GM12878 (cell line): ENCODE measurements at regions not wholly inside any gene's neighbourhood (a gene's known extent, or its start where the extent isn't known, plus 50 kb on each side); places are given as distances from the start of the nearest gene placed in this dataset.

Experiments used
- EP300 ChIP-seq, 2 experiments: fragments of 150-350 bp in 1 of 2; IDR thresholded peaks; 2 replicates each; pipeline ENCODE4 v1.6.1; 2011 to 2012; ENCODE audit warnings: low read depth in 2 of 2, low read length in 2 of 2, borderline replicate concordance in 1 of 2, improper control_type of control experiment in 1 of 2, inconsistent platforms in 1 of 2; ENCODE audit not compliant: control insufficient read depth in 1 of 2
- FOS ChIP-seq: IDR thresholded peaks from 3 replicates; pipeline ENCODE4 v1.6.1; 2011; ENCODE audit warnings: borderline replicate concordance; ENCODE audit not compliant: insufficient read length; ENCODE audit errors: extremely low read depth
- POLR2A ChIP-seq: IDR thresholded peaks from 2 replicates; pipeline ENCODE4 v1.6.1; 2011; ENCODE audit warnings: low read depth, mild to moderate bottlenecking, low read length
- POLR2AphosphoS2 ChIP-seq: IDR thresholded peaks from 2 replicates; pipeline ENCODE4 v1.6.1; 2011; ENCODE audit warnings: low read depth, mild to moderate bottlenecking, low read length, improper control_type of control experiment, moderate library complexity
- POLR2AphosphoS5 ChIP-seq: IDR thresholded peaks from 2 replicates; pipeline ENCODE4 v1.6.1; 2011; ENCODE audit warnings: mild to moderate bottlenecking, low read length, inconsistent platforms
- YBX1 ChIP-seq: fragments of 450-650 bp; IDR thresholded peaks from 2 replicates; pipeline ENCODE4 v1.6.1; 2016; ENCODE audit warnings: antibody characterized with exemption
- ZBED1 ChIP-seq: IDR thresholded peaks from 2 replicates; pipeline ENCODE4 v1.6.1; 2016; ENCODE audit warnings: borderline replicate concordance
- TF ChIP-seq, protein P1 (sequence below): fragments of 150-350 bp; IDR thresholded peaks from 2 replicates; pipeline ENCODE4 v1.6.1; 2016; ENCODE audit warnings: low read depth, low read length
- TF ChIP-seq, protein P2 (sequence below), 3 experiments: IDR thresholded peaks in 2 of 3; conservative IDR thresholded peaks in 1 of 3; 2 replicates each; pipeline ENCODE4 v1.5.1; 2011; ENCODE audit warnings: low read depth in 3 of 3, low read length in 3 of 3, mild to moderate bottlenecking in 3 of 3, control low read depth in 2 of 3, moderate library complexity in 2 of 3, inconsistent platforms in 1 of 3, mixed read lengths in 1 of 3; ENCODE audit not compliant: control insufficient read depth in 2 of 3, insufficient read depth in 1 of 3; ENCODE audit errors: extremely low read depth in 1 of 3

DNA sequence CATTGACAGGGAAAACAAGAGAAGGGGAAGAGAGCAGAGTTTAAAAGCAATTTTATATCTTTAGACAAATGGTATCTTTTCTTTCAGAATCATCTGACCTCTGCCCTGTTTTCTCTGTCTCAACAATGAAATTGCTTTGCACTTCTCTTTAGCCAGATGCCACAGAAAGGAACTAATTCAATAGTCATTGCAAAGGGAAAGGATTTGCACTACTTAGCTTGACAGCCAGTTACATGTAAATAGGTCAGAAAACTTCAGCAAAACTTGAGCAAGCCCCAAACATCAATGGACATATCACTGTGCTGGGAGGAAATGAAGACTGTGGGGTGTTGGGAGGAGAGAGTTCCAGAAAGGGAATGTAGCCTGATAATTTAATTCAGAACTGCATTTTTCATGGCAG is 181.3 kb upstream of the FAM83B start:
- TF ChIP-seq FOS (no peak), POLR2AphosphoS5 (no peak), POLR2A (no peak), POLR2AphosphoS2 (no peak), EP300 (IDR thresholded peaks at IDR 0.05; ENCODE audit: borderline replicate concordance in 1 of 2, control insufficient read depth in 1 of 2, low read depth in 2 of 2, low read length in 2 of 2) (no peak), ZBED1 (no peak), YBX1 (no peak)
- TF ChIP-seq, protein P1, sequence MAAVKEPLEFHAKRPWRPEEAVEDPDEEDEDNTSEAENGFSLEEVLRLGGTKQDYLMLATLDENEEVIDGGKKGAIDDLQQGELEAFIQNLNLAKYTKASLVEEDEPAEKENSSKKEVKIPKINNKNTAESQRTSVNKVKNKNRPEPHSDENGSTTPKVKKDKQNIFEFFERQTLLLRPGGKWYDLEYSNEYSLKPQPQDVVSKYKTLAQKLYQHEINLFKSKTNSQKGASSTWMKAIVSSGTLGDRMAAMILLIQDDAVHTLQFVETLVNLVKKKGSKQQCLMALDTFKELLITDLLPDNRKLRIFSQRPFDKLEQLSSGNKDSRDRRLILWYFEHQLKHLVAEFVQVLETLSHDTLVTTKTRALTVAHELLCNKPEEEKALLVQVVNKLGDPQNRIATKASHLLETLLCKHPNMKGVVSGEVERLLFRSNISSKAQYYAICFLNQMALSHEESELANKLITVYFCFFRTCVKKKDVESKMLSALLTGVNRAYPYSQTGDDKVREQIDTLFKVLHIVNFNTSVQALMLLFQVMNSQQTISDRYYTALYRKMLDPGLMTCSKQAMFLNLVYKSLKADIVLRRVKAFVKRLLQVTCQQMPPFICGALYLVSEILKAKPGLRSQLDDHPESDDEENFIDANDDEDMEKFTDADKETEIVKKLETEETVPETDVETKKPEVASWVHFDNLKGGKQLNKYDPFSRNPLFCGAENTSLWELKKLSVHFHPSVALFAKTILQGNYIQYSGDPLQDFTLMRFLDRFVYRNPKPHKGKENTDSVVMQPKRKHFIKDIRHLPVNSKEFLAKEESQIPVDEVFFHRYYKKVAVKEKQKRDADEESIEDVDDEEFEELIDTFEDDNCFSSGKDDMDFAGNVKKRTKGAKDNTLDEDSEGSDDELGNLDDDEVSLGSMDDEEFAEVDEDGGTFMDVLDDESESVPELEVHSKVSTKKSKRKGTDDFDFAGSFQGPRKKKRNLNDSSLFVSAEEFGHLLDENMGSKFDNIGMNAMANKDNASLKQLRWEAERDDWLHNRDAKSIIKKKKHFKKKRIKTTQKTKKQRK, result no peak
- TF ChIP-seq, protein P2, sequence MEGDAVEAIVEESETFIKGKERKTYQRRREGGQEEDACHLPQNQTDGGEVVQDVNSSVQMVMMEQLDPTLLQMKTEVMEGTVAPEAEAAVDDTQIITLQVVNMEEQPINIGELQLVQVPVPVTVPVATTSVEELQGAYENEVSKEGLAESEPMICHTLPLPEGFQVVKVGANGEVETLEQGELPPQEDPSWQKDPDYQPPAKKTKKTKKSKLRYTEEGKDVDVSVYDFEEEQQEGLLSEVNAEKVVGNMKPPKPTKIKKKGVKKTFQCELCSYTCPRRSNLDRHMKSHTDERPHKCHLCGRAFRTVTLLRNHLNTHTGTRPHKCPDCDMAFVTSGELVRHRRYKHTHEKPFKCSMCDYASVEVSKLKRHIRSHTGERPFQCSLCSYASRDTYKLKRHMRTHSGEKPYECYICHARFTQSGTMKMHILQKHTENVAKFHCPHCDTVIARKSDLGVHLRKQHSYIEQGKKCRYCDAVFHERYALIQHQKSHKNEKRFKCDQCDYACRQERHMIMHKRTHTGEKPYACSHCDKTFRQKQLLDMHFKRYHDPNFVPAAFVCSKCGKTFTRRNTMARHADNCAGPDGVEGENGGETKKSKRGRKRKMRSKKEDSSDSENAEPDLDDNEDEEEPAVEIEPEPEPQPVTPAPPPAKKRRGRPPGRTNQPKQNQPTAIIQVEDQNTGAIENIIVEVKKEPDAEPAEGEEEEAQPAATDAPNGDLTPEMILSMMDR (IDR thresholded peaks at IDR 0.05 in 2 of 3, conservative IDR thresholded peaks at IDR 0.05 in 1 of 3; ENCODE audit: control insufficient read depth in 2 of 3, extremely low read depth in 1 of 3, insufficient read depth in 1 of 3, low read depth in 3 of 3, low read length in 3 of 3), result no peak
